ENCODE measurements at regions not wholly inside any gene's neighbourhood (a gene's known extent, or its start where the extent isn't known, plus 50 kb on each side); places are given as distances from the start of the nearest gene placed in this dataset.

DNA sequence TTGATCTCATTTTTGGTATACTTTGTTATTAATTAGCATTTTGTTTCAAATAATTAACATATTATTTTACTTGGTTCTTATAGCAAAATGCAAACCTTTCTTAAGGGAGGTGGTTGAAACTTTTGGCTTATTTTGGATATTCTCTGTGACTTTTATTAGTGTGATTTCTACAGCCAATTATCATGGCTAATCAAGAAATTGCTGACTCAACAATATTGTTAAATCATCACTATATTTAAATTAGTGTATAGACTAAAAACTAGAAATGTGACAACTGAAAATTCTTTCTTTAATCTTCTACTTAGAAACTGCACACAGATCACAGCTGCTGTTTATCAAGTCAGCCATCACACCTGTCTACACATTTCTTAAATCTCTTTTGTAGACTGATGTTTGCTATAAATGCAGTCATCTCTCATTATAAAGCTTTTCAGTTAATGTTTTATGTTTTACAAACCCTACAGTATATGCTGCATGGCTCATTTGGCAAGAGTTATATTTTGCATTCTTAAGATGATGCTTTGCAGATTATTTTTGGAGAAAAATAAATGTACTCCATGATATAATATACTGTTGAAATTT is 389.8 kb upstream of the PCDH10 start:
- TF ChIP-seq, protein P1, sequence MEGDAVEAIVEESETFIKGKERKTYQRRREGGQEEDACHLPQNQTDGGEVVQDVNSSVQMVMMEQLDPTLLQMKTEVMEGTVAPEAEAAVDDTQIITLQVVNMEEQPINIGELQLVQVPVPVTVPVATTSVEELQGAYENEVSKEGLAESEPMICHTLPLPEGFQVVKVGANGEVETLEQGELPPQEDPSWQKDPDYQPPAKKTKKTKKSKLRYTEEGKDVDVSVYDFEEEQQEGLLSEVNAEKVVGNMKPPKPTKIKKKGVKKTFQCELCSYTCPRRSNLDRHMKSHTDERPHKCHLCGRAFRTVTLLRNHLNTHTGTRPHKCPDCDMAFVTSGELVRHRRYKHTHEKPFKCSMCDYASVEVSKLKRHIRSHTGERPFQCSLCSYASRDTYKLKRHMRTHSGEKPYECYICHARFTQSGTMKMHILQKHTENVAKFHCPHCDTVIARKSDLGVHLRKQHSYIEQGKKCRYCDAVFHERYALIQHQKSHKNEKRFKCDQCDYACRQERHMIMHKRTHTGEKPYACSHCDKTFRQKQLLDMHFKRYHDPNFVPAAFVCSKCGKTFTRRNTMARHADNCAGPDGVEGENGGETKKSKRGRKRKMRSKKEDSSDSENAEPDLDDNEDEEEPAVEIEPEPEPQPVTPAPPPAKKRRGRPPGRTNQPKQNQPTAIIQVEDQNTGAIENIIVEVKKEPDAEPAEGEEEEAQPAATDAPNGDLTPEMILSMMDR (conservative IDR thresholded peaks at IDR 0.05; ENCODE audit: low read length): no peak
- TF ChIP-seq EZH2phosphoT487 (IDR thresholded peaks at IDR 0.05; ENCODE audit: borderline replicate concordance): no peak

Data from Loucy (cell line).